ENCODE measurements at regions not wholly inside any gene's neighbourhood (a gene's known extent, or its start where the extent isn't known, plus 50 kb on each side); places are given as distances from the start of the nearest gene placed in this dataset.

DNA sequence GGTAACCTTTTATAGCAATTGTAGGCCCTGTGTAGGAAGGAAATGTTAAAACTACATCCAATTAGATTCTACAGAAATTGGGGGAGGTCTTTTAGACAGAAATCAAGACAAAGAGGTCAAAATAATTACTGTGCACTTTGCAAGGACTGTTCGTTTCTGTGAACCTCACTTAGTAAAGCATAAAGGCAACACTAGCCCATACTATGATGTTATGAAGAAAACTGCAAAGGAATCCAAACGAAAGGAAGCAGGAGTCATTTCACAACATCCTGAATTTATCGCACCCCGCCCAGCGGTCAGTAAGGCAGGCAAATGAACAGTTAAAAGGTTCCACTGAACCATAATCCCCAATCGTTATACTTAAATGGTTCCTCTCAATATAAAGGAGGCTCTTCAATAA is 429.5 kb upstream of the ARID1B start:
- Histone ChIP-seq H3K4me1 (no peaks in the 10 kb centered on the region), H3K27me3 (peaks cover 0 to 4% (median 0%) of the 10 kb centered on the region in 3 donors), H3K4me3 (no peak overlapping the region), H3K27ac (no peak overlapping the region), H3K9me3 (no peaks in the 10 kb centered on the region), H3K36me3 (no peaks in the 10 kb centered on the region)
- 50 to 75% (median 65%) methylated on average over 6 of the region's 6 CpGs for WGBS, 5 donors
- DNase-seq, result no peak
- intact Hi-C loops (cut with DNase I; ENCODE audit: low total_unique reads), result no loop called here
- TF ChIP-seq EP300 (IDR thresholded peaks at IDR 0.05), result no peak
- no peak for TF ChIP-seq POLR2A (IDR thresholded peaks at IDR 0.05)
- no peak for TF ChIP-seq POLR2AphosphoS5 (IDR thresholded peaks at IDR 0.05)
- TF ChIP-seq, protein P1, sequence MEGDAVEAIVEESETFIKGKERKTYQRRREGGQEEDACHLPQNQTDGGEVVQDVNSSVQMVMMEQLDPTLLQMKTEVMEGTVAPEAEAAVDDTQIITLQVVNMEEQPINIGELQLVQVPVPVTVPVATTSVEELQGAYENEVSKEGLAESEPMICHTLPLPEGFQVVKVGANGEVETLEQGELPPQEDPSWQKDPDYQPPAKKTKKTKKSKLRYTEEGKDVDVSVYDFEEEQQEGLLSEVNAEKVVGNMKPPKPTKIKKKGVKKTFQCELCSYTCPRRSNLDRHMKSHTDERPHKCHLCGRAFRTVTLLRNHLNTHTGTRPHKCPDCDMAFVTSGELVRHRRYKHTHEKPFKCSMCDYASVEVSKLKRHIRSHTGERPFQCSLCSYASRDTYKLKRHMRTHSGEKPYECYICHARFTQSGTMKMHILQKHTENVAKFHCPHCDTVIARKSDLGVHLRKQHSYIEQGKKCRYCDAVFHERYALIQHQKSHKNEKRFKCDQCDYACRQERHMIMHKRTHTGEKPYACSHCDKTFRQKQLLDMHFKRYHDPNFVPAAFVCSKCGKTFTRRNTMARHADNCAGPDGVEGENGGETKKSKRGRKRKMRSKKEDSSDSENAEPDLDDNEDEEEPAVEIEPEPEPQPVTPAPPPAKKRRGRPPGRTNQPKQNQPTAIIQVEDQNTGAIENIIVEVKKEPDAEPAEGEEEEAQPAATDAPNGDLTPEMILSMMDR (IDR thresholded peaks at IDR 0.05), result no peak

DNA sequence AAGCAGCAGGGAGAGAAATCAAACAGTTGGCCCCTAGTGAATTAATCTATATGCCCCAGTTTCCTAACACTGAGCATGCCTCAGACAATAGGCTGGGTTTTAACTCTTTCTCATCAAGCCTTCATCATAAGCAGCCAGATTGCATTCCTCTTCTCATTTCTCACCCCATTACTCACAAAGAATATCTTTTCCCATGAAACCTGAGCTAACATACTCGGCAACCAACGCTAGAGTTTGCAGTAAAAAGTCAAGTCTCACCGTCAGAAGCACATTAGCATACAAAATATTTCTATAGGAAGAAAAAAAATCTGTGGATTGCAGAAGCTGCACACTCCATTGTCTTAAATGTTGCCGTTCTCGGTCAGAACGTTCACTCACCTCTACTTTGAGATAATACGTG is 429.9 kb upstream of the ARID1B start:
- H3K9me3 ChIP-seq, result no peaks in the 10 kb centered on the region
- TF ChIP-seq, protein P1 (IDR thresholded peaks at IDR 0.05), result no peak
- no peak for TF ChIP-seq EP300 (IDR thresholded peaks at IDR 0.05)
- no peak for TF ChIP-seq POLR2AphosphoS5 (IDR thresholded peaks at IDR 0.05)
- no peak for TF ChIP-seq POLR2A (IDR thresholded peaks at IDR 0.05)
- H3K27ac ChIP-seq, result no peak overlapping the region
- DNase-seq, result no peak
- no peaks in the 10 kb centered on the region for H3K36me3 ChIP-seq
- intact Hi-C loops (cut with DNase I; ENCODE audit: low total_unique reads), result no loop called here
- no peak overlapping the region for H3K4me3 ChIP-seq
- H3K27me3 ChIP-seq, result peaks cover 0 to under 1% (median 0%) of the 10 kb centered on the region in 3 donors
- H3K4me1 ChIP-seq, result no peaks in the 10 kb centered on the region
- WGBS, 5 donors, result 59 to 74% (median 72%) methylated on average over 7 of the region's 7 CpGs

DNA sequence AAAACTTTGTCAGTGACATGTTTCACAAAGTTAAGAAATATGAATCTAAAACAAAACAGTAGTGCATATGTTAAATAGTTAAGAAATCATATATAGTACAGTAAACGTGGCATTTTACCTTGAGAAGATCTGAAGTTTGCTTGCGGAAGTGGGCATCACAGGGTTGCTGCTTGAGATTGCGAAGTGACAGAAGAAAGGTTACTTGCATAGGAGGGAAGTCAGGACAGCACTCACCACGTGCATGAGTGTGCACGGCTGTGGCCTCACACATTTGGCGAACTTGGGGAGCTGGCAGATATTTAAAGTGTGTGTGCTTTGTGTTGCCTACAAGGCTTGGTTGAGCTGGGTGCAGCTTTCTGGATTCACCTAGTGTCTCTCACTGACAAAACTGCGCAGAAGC is 431.5 kb upstream of the ARID1B start:
- no peaks in the 10 kb centered on the region for H3K4me1 ChIP-seq
- no peaks in the 10 kb centered on the region for H3K27me3 ChIP-seq
- no peak overlapping the region for H3K27ac ChIP-seq
- TF ChIP-seq, protein P1 (IDR thresholded peaks at IDR 0.05), result no peak
- TF ChIP-seq EP300 (IDR thresholded peaks at IDR 0.05) (no peak), POLR2A (IDR thresholded peaks at IDR 0.05) (no peak), POLR2AphosphoS5 (IDR thresholded peaks at IDR 0.05) (no peak)
- WGBS, 5 donors, result 75 to 83% (median 77%) methylated on average over 7 of the region's 7 CpGs
- intact Hi-C loops (cut with DNase I; ENCODE audit: low total_unique reads), result no loop called here
- no peaks in the 10 kb centered on the region for H3K36me3 ChIP-seq
- no peak overlapping the region for H3K4me3 ChIP-seq
- H3K9me3 ChIP-seq, result no peaks in the 10 kb centered on the region
- no peak for DNase-seq

DNA sequence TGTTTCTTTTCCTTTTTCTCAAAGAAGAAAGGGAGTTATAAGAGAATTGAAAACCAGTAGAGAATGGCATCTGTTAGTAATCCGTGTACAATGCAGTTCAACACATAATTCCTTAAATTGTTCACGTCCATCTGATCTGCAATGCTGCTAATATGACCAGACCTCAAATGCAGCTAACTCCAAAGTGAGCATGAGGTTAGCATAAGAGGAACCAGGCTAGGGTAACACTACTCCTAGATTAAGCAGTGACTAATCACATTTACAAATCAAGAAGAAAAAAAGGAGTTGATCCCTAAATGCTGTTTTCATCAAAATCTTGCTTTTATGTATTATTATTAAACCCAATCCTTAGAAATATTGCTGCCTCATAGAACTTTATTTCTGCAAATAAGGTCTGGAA is 432.7 kb upstream of the ARID1B start:
- TF ChIP-seq POLR2A (IDR thresholded peaks at IDR 0.05), result no peak
- TF ChIP-seq EP300 (IDR thresholded peaks at IDR 0.05), result no peak
- TF ChIP-seq, protein P1 (IDR thresholded peaks at IDR 0.05), result no peak
- no peak for TF ChIP-seq POLR2AphosphoS5 (IDR thresholded peaks at IDR 0.05)
- no peaks in the 10 kb centered on the region for H3K9me3 ChIP-seq
- H3K4me3 ChIP-seq, result no peak overlapping the region
- no peaks in the 10 kb centered on the region for H3K4me1 ChIP-seq
- no peak overlapping the region for H3K27ac ChIP-seq
- H3K27me3 ChIP-seq, result no peaks in the 10 kb centered on the region
- DNase-seq, result no peak
- no peaks in the 10 kb centered on the region for H3K36me3 ChIP-seq
- intact Hi-C loops (cut with DNase I; ENCODE audit: low total_unique reads), result no loop called here
- 57 to 81% (median 74%) methylated on average over 2 of the region's 2 CpGs for WGBS, 5 donors

Measured in stomach (tissue), 8 donors.